ENCODE measurements at regions not wholly inside any gene's neighbourhood (a gene's known extent, or its start where the extent isn't known, plus 50 kb on each side); places are given as distances from the start of the nearest gene placed in this dataset.

- TF ChIP-seq, protein P1, sequence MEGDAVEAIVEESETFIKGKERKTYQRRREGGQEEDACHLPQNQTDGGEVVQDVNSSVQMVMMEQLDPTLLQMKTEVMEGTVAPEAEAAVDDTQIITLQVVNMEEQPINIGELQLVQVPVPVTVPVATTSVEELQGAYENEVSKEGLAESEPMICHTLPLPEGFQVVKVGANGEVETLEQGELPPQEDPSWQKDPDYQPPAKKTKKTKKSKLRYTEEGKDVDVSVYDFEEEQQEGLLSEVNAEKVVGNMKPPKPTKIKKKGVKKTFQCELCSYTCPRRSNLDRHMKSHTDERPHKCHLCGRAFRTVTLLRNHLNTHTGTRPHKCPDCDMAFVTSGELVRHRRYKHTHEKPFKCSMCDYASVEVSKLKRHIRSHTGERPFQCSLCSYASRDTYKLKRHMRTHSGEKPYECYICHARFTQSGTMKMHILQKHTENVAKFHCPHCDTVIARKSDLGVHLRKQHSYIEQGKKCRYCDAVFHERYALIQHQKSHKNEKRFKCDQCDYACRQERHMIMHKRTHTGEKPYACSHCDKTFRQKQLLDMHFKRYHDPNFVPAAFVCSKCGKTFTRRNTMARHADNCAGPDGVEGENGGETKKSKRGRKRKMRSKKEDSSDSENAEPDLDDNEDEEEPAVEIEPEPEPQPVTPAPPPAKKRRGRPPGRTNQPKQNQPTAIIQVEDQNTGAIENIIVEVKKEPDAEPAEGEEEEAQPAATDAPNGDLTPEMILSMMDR (IDR thresholded peaks at IDR 0.05; ENCODE audit: insufficient read depth, low read length), result no peak
- TF ChIP-seq POLR2AphosphoS5 (IDR thresholded peaks at IDR 0.05; ENCODE audit: low read depth) (no peak), GABPA (IDR thresholded peaks at IDR 0.05; ENCODE audit: low read depth) (no peak)
Observed at GRCh38 chr11:90822996-90823395, 600.1 kb upstream of the CHORDC1 start.
